Middle frontal gyrus (tissue), 1 donor: ENCODE measurements at regions not wholly inside any gene's neighbourhood (a gene's known extent, or its start where the extent isn't known, plus 50 kb on each side); places are given as distances from the start of the nearest gene placed in this dataset.
A peak's percentile ranks its signal among the peaks of the same experiment; 100 is the strongest.

Experiments used
- DNase-seq: peaks from one replicate; pipeline ENCODE4 v3.0.0-alpha.2; 2015; ENCODE audit warnings: low spot score; ENCODE audit errors: extremely low spot score

GRCh38 chr4:129545599-129546278 lies 449.8 kb downstream of the C4orf33 start:
- no peak for DNase-seq

GRCh38 chr4:129546531-129546930 lies 450.6 kb downstream of the C4orf33 start:
- no peak for DNase-seq

GRCh38 chr4:129550281-129550785 lies 454.4 kb downstream of the C4orf33 start:
- DNase-seq: no peak

GRCh38 chr4:129561280-129561679 lies 465.3 kb downstream of the C4orf33 start:
- DNase-seq: no peak

- DNase-seq: no peak
These were observed 466.1 kb downstream of the C4orf33 start for GRCh38 chr4:129561886-129562671.

GRCh38 chr4:129565214-129565613 lies 469.3 kb downstream of the C4orf33 start:
- DNase-seq: no peak

GRCh38 chr4:129570326-129570725 lies 474.4 kb downstream of the C4orf33 start:
- DNase-seq: no peak

GRCh38 chr4:129578336-129578735 lies 482.4 kb downstream of the C4orf33 start:
- DNase-seq: no peak

GRCh38 chr4:129581305-129581704 lies 485.4 kb downstream of the C4orf33 start:
- DNase-seq: no peak

- DNase-seq: no peak
These were observed 487.9 kb downstream of the C4orf33 start for GRCh38 chr4:129583868-129584267.

GRCh38 chr4:129598582-129598981 lies 502.6 kb downstream of the C4orf33 start:
- DNase-seq: no peak

GRCh38 chr4:129600898-129601297 lies 504.9 kb downstream of the C4orf33 start:
- DNase-seq: no peak

GRCh38 chr4:129602447-129602846 lies 506.5 kb downstream of the C4orf33 start:
- DNase-seq: no peak

- DNase-seq: no peak
These were observed 507.4 kb downstream of the C4orf33 start for GRCh38 chr4:129603241-129603931.

GRCh38 chr4:129604632-129605255 lies 508.8 kb downstream of the C4orf33 start:
- peak; percentile 13 for DNase-seq

GRCh38 chr4:129614611-129615010 lies 518.7 kb downstream of the C4orf33 start:
- no peak for DNase-seq

GRCh38 chr4:129622566-129622965 lies 526.6 kb downstream of the C4orf33 start:
- no peak for DNase-seq

GRCh38 chr4:129623233-129623875 lies 527.4 kb downstream of the C4orf33 start:
- DNase-seq: no peak

- no peak for DNase-seq
These were observed 545.2 kb downstream of the C4orf33 start for GRCh38 chr4:129641179-129641578.

GRCh38 chr4:129645461-129645860 lies 549.5 kb downstream of the C4orf33 start:
- DNase-seq: no peak

- no peak for DNase-seq
These were observed 572.1 kb downstream of the C4orf33 start for GRCh38 chr4:129668092-129668491.
